Natural killer cell (primary cell): ENCODE measurements at regions not wholly inside any gene's neighbourhood (a gene's known extent, or its start where the extent isn't known, plus 50 kb on each side); places are given as distances from the start of the nearest gene placed in this dataset.

Source experiments
- ATAC-seq, 3 donors: fragments of 150-1000 bp in 2 of 3; fragments of 200-7000 bp in 1 of 3; cut with Tn5 transposase; 1 replicate in 1 of 3; 2 replicates in 2 of 3; pipeline ENCODE4 v1.10.0; 2021; ENCODE audit warnings: mild to moderate bottlenecking in 2 of 3, moderate library complexity in 2 of 3
- DNase-seq, 2 donors: peaks; one replicate each; pipeline versions ENCODE4 v3.0.0 to v3.0.0-alpha.2; 2013 to 2021; ENCODE audit warnings: mixed read lengths in 1 of 2
- H3K27ac ChIP-seq: one replicate; pipeline ENCODE4 v1.5.1; 2013; ENCODE audit warnings: mild to moderate bottlenecking, low read length
- H3K27me3 ChIP-seq: one replicate; pipeline ENCODE4 v1.6.1; 2013; ENCODE audit warnings: low read length; ENCODE audit not compliant: control insufficient read depth, insufficient read depth
- H3K36me3 ChIP-seq: one replicate; pipeline ENCODE4 v1.6.1; 2013; ENCODE audit warnings: low read length; ENCODE audit not compliant: control insufficient read depth, insufficient read depth
- H3K4me1 ChIP-seq: one replicate; pipeline ENCODE4 v1.6.1; 2013; ENCODE audit warnings: low read length; ENCODE audit not compliant: control insufficient read depth, insufficient read depth
- H3K4me3 ChIP-seq: one replicate; pipeline ENCODE4 v1.5.1; 2013; ENCODE audit warnings: low read length
- H3K9me3 ChIP-seq: one replicate; pipeline ENCODE4 v1.6.1; 2013; ENCODE audit warnings: low read length; ENCODE audit not compliant: control insufficient read depth, insufficient read depth
- H3K27ac Mint-ChIP-seq, 2 donors: one replicate each; pipeline ENCODE4 v1.8.0; 2022; ENCODE audit warnings: mild to moderate bottlenecking in 2 of 2, mixed read lengths in 2 of 2, moderate library complexity in 1 of 2
- H3K27me3 Mint-ChIP-seq, 2 donors: one replicate each; pipeline ENCODE4 v1.8.0; 2022; ENCODE audit warnings: low read depth in 2 of 2, mixed read lengths in 2 of 2
- H3K36me3 Mint-ChIP-seq: one replicate; pipeline ENCODE4 v1.8.0; 2022; ENCODE audit warnings: mixed read lengths
- H3K4me1 Mint-ChIP-seq, 2 donors: one replicate each; pipeline ENCODE4 v1.8.0; 2022; ENCODE audit warnings: mixed read lengths in 2 of 2
- H3K4me3 Mint-ChIP-seq: one replicate; pipeline ENCODE4 v1.8.0; 2022; ENCODE audit warnings: mild to moderate bottlenecking, moderate library complexity, mixed read lengths
- H3K9me3 Mint-ChIP-seq, 2 donors: one replicate each; pipeline ENCODE4 v1.8.0; 2022; ENCODE audit warnings: mixed read lengths in 2 of 2
- WGBS: methylation state at CpG from one replicate; pipeline ENCODE4 v1.1.7; 2013; ENCODE audit warnings: missing lambda C conversion rate; ENCODE audit not compliant: insufficient coverage; 5-methylcytosine and 5-hydroxymethylcytosine counted together
- intact Hi-C: fragments of 100-400 bp; cut with micrococcal nuclease; formaldehyde crosslinking; loops from one replicate; pipeline ENCODE4 v1.14.2; 2022
- TF ChIP-seq, protein P1 (sequence below): fragments of 200-600 bp; IDR thresholded peaks from one replicate; pipeline ENCODE4 v1.8.0; 2022; ENCODE audit warnings: antibody characterized with exemption

GRCh38 chr10:53401536-53401935 lies 629.0 kb upstream of the MBL2 start:
- no peak for ATAC-seq
- Histone ChIP-seq H3K9me3 (no peaks in the 10 kb centered on the region), H3K27ac (no peak overlapping the region), H3K4me1 (no peaks in the 10 kb centered on the region), H3K27me3 (no peaks in the 10 kb centered on the region), H3K4me3 (no peak overlapping the region), H3K36me3 (no peaks in the 10 kb centered on the region)
- no peak overlapping the region for H3K4me3 Mint-ChIP-seq
- peaks cover 5% of the 10 kb centered on the region for H3K36me3 Mint-ChIP-seq
- no peaks in the 10 kb centered on the region for H3K27me3 Mint-ChIP-seq
- H3K9me3 Mint-ChIP-seq = peaks cover 13 to 14% of the 10 kb centered on the region in 2 donors
- no peak for DNase-seq
- no peak overlapping the region for H3K27ac Mint-ChIP-seq
- TF ChIP-seq, protein P1, sequence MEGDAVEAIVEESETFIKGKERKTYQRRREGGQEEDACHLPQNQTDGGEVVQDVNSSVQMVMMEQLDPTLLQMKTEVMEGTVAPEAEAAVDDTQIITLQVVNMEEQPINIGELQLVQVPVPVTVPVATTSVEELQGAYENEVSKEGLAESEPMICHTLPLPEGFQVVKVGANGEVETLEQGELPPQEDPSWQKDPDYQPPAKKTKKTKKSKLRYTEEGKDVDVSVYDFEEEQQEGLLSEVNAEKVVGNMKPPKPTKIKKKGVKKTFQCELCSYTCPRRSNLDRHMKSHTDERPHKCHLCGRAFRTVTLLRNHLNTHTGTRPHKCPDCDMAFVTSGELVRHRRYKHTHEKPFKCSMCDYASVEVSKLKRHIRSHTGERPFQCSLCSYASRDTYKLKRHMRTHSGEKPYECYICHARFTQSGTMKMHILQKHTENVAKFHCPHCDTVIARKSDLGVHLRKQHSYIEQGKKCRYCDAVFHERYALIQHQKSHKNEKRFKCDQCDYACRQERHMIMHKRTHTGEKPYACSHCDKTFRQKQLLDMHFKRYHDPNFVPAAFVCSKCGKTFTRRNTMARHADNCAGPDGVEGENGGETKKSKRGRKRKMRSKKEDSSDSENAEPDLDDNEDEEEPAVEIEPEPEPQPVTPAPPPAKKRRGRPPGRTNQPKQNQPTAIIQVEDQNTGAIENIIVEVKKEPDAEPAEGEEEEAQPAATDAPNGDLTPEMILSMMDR = no peak
- intact Hi-C loops = no loop called here
- no peaks in the 10 kb centered on the region for H3K4me1 Mint-ChIP-seq

- DNase-seq (no peak), ATAC-seq (no peak)
- no peaks in the 10 kb centered on the region for H3K4me1 ChIP-seq
- H3K4me1 Mint-ChIP-seq = no peaks in the 10 kb centered on the region
- H3K36me3 ChIP-seq = no peaks in the 10 kb centered on the region
- no peaks in the 10 kb centered on the region for H3K27me3 ChIP-seq
- H3K4me3 Mint-ChIP-seq = no peak overlapping the region
- H3K36me3 Mint-ChIP-seq = peaks cover 19% of the 10 kb centered on the region
- no peak overlapping the region for H3K4me3 ChIP-seq
- WGBS = 50% methylated on average over 1 of the region's 2 CpGs
- H3K9me3 ChIP-seq = peaks cover 6% of the 10 kb centered on the region
- intact Hi-C loops = no loop called here
- no peak overlapping the region for H3K27ac ChIP-seq
- H3K27me3 Mint-ChIP-seq = no peaks in the 10 kb centered on the region
- H3K27ac Mint-ChIP-seq = no peak overlapping the region
- peaks cover 17 to 29% of the 10 kb centered on the region in 2 donors for H3K9me3 Mint-ChIP-seq
- TF ChIP-seq, protein P1 = no peak
Observed at GRCh38 chr10:53396876-53397275, 624.3 kb upstream of the MBL2 start.

GRCh38 chr10:53395449-53395848 lies 622.9 kb upstream of the MBL2 start:
- Histone ChIP-seq H3K9me3 (peaks cover 6% of the 10 kb centered on the region), H3K4me1 (no peaks in the 10 kb centered on the region), H3K4me3 (no peak overlapping the region), H3K27ac (no peak overlapping the region), H3K27me3 (no peaks in the 10 kb centered on the region), H3K36me3 (no peaks in the 10 kb centered on the region)
- no peak for ATAC-seq
- Mint-ChIP-seq H3K27me3 (no peaks in the 10 kb centered on the region), H3K4me1 (no peaks in the 10 kb centered on the region), H3K36me3 (peaks cover 19% of the 10 kb centered on the region), H3K4me3 (no peak overlapping the region), H3K9me3 (peaks cover 19 to 31% of the 10 kb centered on the region in 2 donors), H3K27ac (no peak overlapping the region)
- WGBS = 93% methylated on average over 5 of the region's 5 CpGs
- DNase-seq = no peak
- intact Hi-C loops = no loop called here
- TF ChIP-seq, protein P1 = no peak

DNA sequence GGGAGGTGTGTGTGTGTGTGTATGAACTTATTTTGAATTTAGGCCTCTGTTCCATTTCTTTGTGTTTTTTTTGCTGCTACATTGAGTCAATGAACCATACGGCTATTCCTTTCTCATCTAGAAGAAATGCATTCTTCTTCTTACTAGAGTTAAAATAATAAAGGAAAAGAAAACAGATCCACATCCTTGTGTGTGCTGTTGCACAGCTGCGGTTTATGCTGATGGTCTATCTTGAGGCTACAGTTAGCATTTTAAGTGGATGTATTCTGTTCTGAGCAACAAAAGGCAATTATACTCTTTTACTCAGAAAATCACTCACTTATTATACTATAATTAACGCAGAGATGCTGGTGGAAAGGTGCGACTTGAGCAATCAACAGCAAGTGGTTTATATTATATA lies 615.0 kb upstream of the MBL2 start:
- ATAC-seq = no peak

More for the DNA sequence above, 615.0 kb upstream of the MBL2 start:
- Histone ChIP-seq H3K9me3 (no peaks in the 10 kb centered on the region), H3K27me3 (no peaks in the 10 kb centered on the region), H3K4me3 (no peak overlapping the region), H3K27ac (no peak overlapping the region), H3K4me1 (no peaks in the 10 kb centered on the region), H3K36me3 (no peaks in the 10 kb centered on the region)
- H3K9me3 Mint-ChIP-seq = peaks cover 8 to 12% of the 10 kb centered on the region in 2 donors
- 67% methylated on average over 1 of the region's 4 CpGs for WGBS
- TF ChIP-seq, protein P1 = no peak
- no peaks in the 10 kb centered on the region for H3K36me3 Mint-ChIP-seq
- H3K4me3 Mint-ChIP-seq = no peak overlapping the region
- no peak for DNase-seq
- no peaks in the 10 kb centered on the region for H3K4me1 Mint-ChIP-seq
- H3K27me3 Mint-ChIP-seq = no peaks in the 10 kb centered on the region
- intact Hi-C loops = no loop called here
- H3K27ac Mint-ChIP-seq = no peak overlapping the region
